Cardiac fibroblast (primary cell): ENCODE measurements at regions not wholly inside any gene's neighbourhood (a gene's known extent, or its start where the extent isn't known, plus 50 kb on each side); places are given as distances from the start of the nearest gene placed in this dataset.

Experiments
- DNase-seq, 2 donors: peaks; one replicate each; pipeline versions ENCODE4 v3.0.0 to v3.0.0-alpha.2; 2010; ENCODE audit warnings: low read depth in 2 of 2
- H3K4me3 ChIP-seq, 2 donors: replicated peaks in 1 of 2; 1 replicate in 1 of 2; 2 replicates in 1 of 2; pipeline ENCODE4 v1.5.1; 2011; ENCODE audit warnings: low read depth in 2 of 2, low read length in 2 of 2, mild to moderate bottlenecking in 2 of 2, moderate library complexity in 1 of 2
- TF ChIP-seq, protein P1 (sequence below): IDR thresholded peaks from one replicate; pipeline ENCODE4 v1.5.1; 2011; ENCODE audit warnings: low read depth, mild to moderate bottlenecking, low read length, inconsistent platforms

DNA sequence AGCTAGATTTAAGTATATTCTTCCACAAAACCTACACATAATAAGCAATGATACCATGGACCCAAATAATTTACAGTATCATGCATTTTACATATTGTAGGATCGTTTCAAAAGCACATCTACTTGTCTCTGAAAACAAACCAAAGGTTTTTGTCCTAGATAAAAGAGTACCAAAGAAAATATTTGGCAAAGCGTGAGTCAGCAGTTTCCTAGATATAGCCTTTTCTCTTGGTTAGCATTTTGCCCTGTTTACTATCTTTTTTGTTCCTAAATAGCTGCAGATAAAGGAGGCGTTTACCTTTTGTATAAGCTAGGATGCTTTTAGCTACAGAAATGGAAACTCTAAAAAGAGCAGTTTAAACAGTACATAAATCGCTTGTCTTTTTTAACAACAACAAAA, 305.8 kb upstream of the GULP1 start:
- peak; percentile 11 to 41 for DNase-seq
- TF ChIP-seq, protein P1, sequence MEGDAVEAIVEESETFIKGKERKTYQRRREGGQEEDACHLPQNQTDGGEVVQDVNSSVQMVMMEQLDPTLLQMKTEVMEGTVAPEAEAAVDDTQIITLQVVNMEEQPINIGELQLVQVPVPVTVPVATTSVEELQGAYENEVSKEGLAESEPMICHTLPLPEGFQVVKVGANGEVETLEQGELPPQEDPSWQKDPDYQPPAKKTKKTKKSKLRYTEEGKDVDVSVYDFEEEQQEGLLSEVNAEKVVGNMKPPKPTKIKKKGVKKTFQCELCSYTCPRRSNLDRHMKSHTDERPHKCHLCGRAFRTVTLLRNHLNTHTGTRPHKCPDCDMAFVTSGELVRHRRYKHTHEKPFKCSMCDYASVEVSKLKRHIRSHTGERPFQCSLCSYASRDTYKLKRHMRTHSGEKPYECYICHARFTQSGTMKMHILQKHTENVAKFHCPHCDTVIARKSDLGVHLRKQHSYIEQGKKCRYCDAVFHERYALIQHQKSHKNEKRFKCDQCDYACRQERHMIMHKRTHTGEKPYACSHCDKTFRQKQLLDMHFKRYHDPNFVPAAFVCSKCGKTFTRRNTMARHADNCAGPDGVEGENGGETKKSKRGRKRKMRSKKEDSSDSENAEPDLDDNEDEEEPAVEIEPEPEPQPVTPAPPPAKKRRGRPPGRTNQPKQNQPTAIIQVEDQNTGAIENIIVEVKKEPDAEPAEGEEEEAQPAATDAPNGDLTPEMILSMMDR, result no peak
- no peak overlapping the region for H3K4me3 ChIP-seq

DNA sequence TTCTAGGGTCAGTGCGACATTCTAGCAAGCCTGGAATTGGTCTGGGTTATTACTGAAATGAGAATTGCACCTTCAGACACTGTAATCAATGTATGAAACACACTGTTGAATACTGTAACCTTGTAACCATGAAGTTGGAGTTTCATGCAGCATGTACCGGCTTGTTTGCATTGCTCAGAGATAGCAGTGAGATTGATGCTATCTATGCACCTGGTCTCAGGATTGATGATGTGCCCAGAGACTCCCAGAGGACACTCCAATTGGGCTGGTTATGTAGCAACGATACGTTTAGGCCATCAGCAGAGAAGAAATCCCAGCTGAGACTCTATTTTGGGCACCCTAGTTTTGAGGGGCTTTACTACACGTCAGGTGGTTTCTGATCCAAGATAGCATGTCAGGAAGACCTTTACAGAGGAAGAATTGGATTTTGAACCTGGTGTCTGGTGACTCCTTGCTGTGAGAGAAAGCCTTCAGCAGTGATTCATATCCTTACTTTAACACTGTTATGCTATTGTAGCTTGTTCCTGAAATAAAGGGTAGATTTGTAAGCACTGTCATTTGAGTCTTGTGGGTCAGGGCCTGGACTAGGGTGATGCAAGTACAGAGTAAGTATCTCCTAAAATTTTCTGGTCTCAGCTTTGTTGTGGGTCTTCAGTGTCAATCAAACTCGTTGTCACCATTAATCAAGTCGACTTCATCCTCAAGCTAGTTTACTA, 305.1 kb upstream of the GULP1 start:
- peak in 1 of 2 donors; percentile 54 for DNase-seq
- TF ChIP-seq, protein P1, result no peak
- H3K4me3 ChIP-seq, result no peak overlapping the region

DNA sequence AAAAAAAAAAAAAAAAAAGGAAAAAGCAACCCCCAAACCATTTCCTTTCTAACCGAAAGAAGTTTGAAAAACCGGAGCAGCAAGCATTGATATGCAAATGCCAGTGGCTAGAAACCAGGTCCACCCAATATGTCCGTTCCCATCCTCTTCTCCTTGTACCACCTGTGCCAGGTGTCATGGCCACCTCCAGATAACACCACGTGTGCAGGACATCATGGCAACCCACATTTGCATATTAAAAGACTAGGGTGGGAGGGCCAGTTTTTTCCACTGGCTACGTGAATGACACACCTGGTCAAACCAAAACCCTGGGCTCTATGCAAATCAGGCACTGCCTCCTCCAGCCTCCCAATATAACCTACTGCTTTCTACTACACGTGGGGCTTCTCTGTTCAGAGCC, 303.3 kb upstream of the GULP1 start:
- DNase-seq, result no peak
- TF ChIP-seq, protein P1, result no peak
- H3K4me3 ChIP-seq, result no peak overlapping the region

DNA sequence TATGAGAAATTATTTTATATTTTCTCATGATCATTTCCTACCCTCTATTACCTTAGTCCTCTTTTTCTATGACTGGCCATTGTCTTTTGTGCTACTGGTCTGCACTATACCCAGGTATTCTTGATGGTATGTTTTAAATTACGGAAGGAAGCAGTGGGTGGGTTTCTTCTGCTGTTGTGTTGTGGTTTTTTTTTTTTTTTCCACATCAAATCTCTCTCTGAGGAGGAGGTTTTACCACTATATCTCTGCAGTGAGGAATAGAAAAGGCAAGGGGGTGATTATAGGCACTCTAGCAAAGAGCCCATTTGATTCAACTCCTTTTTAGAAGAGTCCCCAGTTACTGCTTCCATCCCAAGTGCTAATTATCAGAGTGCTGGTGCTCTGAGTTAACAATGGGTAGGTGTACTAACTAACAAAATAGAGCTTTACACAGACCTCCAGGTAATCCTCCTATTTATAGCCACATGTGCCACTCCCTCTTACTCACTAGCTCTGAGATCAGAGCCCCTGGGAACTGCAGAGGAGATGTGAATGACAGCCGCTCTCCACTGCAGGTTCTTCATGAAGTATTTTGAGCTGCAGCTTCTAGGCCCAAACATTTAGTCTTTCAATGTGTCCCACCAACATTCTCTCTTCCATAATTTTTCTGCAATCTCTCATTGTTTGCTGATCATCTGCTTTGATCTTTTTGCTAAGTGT, 301.6 kb upstream of the GULP1 start:
- DNase-seq, result no peak
- TF ChIP-seq, protein P1, result no peak
- no peak overlapping the region for H3K4me3 ChIP-seq

DNA sequence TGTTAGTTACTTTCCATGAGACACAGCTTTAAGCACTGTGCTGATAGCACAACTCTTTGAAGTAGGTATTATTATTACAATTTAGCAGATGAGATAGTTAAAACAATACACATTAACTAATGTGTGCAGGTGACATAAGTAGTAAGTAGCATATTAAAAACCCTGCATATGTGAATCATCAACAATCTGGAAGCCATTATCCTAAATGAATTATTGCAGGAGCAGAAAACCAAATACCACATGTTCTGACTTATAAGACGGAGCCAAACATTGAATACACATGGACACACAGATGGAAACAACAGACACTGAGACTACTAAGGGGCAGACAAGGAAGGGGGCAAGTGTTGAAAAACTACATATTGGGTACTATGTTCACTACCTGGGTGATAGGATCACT, 300.3 kb upstream of the GULP1 start:
- no peak for DNase-seq
- TF ChIP-seq, protein P1, result no peak
- H3K4me3 ChIP-seq, result no peak overlapping the region

DNA sequence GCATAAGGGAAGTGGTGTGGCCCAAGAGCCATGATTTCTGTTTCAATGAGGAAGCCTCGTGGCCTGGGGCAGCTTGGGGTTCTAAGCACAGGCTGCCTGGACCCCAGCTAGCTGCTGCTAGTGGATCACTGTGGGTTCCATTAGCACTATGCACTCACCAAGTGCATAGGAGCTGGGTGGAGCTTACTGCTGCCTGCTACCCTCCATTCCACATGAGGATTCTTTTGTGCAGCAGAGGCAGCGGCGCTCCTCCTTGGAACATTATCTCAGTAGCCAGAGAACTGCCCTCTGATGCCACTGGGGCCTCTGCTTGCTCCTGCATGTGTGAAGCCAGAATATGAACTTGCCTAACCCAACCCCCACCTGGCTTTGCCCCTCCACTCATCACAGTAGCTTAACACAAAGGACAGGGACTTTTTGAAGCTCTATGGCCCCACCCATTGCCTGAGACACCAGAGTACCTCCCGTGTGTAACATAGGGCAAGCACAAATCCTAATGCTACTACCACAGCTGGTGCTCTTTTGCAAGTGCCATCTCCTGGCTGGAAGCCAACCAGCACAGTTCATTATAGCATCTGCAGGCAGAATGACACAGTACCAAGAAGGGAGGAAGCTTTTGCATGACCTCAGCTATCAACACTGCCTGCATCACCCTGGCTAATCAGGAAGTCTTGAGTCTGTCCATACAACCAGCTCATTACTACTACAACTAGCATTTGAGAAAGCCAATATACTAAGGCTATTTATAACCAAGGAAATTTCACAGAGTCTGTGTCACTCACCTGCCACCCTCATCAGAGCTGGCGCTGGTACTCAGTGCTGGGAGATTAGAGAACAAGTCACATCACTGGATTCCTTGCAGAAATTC, 297.0 kb upstream of the GULP1 start:
- TF ChIP-seq, protein P1, result no peak
- peak; percentile 10 to 28 for DNase-seq
- no peak overlapping the region for H3K4me3 ChIP-seq
